ENCODE measurements at regions not wholly inside any gene's neighbourhood (a gene's known extent, or its start where the extent isn't known, plus 50 kb on each side); places are given as distances from the start of the nearest gene placed in this dataset.

GRCh38 chr11:69941546-69942332 lies 122.5 kb upstream of the FGF3 start:
- Histone ChIP-seq H3K4me1 (no peaks in the 10 kb centered on the region), H3K27ac (peak overlapping the region in 1 of 2 donors; percentile 19), H3K27me3 (no peaks in the 10 kb centered on the region), H3K4me3 (no peak overlapping the region), H3K36me3 (no peaks in the 10 kb centered on the region), H3K9me3 (no peaks in the 10 kb centered on the region)
- TF ChIP-seq CTCF (IDR thresholded peaks at IDR 0.05): no peak
- no peak for TF ChIP-seq POLR2AphosphoS5 (IDR thresholded peaks at IDR 0.05)
- TF ChIP-seq POLR2A (IDR thresholded peaks at IDR 0.05): no peak
- no peak for DNase-seq (ENCODE audit: low spot score in 2 of 2)
- intact Hi-C loops (cut with DNase I; ENCODE audit: low total_unique reads): no loop called here

- intact Hi-C loops (cut with DNase I; ENCODE audit: low total_unique reads): no loop called here
- Histone ChIP-seq H3K4me3 (no peak overlapping the region), H3K9me3 (no peaks in the 10 kb centered on the region), H3K4me1 (no peaks in the 10 kb centered on the region), H3K36me3 (no peaks in the 10 kb centered on the region), H3K27ac (peak overlapping the region in 1 of 2 donors; percentile 19), H3K27me3 (no peaks in the 10 kb centered on the region)
- TF ChIP-seq POLR2A (IDR thresholded peaks at IDR 0.05) (no peak), CTCF (IDR thresholded peaks at IDR 0.05) (no peak), POLR2AphosphoS5 (IDR thresholded peaks at IDR 0.05) (no peak)
- DNase-seq (ENCODE audit: low spot score in 2 of 2): no peak
Measured at GRCh38 chr11:69942333-69942820, 123.2 kb upstream of the FGF3 start.

- no peaks in the 10 kb centered on the region for H3K4me1 ChIP-seq
- no peaks in the 10 kb centered on the region for H3K36me3 ChIP-seq
- peak overlapping the region in 1 of 2 donors; percentile 19 for H3K27ac ChIP-seq
- no peak overlapping the region for H3K4me3 ChIP-seq
- no peak for DNase-seq (ENCODE audit: low spot score in 2 of 2)
- no peaks in the 10 kb centered on the region for H3K27me3 ChIP-seq
- TF ChIP-seq POLR2AphosphoS5 (IDR thresholded peaks at IDR 0.05) (no peak), POLR2A (IDR thresholded peaks at IDR 0.05) (no peak), CTCF (IDR thresholded peaks at IDR 0.05) (no peak)
- intact Hi-C loops (cut with DNase I; ENCODE audit: low total_unique reads): no loop called here
- H3K9me3 ChIP-seq: no peaks in the 10 kb centered on the region
Measured at GRCh38 chr11:69943066-69943465, 123.8 kb upstream of the FGF3 start.

GRCh38 chr11:69943506-69943905 lies 124.3 kb upstream of the FGF3 start:
- Histone ChIP-seq H3K27me3 (no peaks in the 10 kb centered on the region), H3K4me1 (no peaks in the 10 kb centered on the region), H3K36me3 (no peaks in the 10 kb centered on the region), H3K27ac (peak overlapping the region in 1 of 2 donors; percentile 19), H3K4me3 (no peak overlapping the region), H3K9me3 (no peaks in the 10 kb centered on the region)
- intact Hi-C loops (cut with DNase I; ENCODE audit: low total_unique reads): no loop called here
- no peak for TF ChIP-seq CTCF (IDR thresholded peaks at IDR 0.05)
- TF ChIP-seq POLR2A (IDR thresholded peaks at IDR 0.05): no peak
- no peak for TF ChIP-seq POLR2AphosphoS5 (IDR thresholded peaks at IDR 0.05)
- DNase-seq (ENCODE audit: low spot score in 2 of 2): no peak

- Histone ChIP-seq H3K9me3 (no peaks in the 10 kb centered on the region), H3K27ac (peak overlapping the region in 1 of 2 donors; percentile 19), H3K4me1 (no peaks in the 10 kb centered on the region), H3K36me3 (no peaks in the 10 kb centered on the region), H3K4me3 (no peak overlapping the region), H3K27me3 (no peaks in the 10 kb centered on the region)
- intact Hi-C loops (cut with DNase I; ENCODE audit: low total_unique reads): no loop called here
- TF ChIP-seq CTCF (IDR thresholded peaks at IDR 0.05): no peak
- no peak for TF ChIP-seq POLR2AphosphoS5 (IDR thresholded peaks at IDR 0.05)
- TF ChIP-seq POLR2A (IDR thresholded peaks at IDR 0.05): no peak
- DNase-seq (ENCODE audit: low spot score in 2 of 2): no peak
Measured at GRCh38 chr11:69944146-69944795, 125.1 kb upstream of the FGF3 start.

All from breast epithelium (tissue), 4 donors.